ENCODE measurements at regions not wholly inside any gene's neighbourhood (a gene's known extent, or its start where the extent isn't known, plus 50 kb on each side); places are given as distances from the start of the nearest gene placed in this dataset.

DNA sequence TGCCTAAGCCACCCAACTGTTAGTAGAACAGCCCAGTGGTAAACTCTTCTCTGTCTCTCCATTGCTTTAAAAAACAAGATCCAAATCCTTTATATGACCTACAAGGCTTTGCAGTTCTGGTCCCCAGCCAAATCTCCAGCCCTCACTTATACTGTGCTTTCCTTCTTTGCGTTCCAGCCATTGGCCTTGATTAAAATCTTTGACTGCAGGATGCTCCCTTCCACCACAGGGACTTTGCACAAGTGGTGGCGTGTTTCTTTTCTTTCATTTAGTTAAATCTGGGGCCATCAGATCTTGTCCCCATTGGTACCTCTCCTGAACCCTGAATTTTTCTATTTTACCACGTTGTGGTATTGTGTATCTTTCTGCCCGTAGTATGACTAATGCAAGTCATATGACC is 183.7 kb downstream of the VRK1 start:
- no peak for DNase-seq

DNA sequence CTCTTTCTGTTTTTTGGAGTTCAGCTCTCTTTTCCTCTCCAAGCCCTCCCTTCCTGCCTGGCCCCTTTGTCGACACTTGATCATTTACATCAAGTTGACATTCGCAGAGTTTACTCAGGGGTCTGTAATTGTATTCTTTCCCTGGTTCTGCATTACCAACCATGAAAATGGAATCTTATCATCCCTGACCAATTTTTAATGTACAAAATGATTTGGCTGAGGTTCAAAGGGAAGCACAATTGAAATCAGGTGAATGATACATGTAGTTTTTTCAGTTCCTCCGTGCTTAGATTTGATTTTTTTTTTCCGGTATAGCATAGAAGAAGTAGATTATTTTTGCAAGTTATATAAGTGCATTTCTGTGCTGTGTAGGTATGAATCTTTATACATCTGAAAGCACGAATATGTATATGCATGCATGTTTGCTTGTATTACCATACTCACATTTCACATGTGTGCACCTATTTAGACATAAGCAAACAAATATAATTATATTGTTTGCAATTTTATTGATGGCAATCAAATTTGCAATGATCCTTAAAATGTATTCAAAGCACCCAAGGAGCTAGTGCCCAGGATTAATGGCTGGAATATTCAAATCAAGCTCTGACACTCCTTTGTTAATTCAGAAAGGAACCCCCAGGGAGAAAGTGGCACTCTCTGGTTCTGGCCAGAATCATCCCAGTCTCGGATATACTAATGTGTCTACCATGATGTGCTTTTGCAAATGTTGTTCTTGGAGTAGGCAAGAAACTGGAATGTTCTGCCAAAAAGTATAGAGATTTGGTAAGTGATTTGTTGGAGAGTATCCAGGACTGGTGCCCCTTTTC is 189.3 kb downstream of the VRK1 start:
- no peak for DNase-seq

DNA sequence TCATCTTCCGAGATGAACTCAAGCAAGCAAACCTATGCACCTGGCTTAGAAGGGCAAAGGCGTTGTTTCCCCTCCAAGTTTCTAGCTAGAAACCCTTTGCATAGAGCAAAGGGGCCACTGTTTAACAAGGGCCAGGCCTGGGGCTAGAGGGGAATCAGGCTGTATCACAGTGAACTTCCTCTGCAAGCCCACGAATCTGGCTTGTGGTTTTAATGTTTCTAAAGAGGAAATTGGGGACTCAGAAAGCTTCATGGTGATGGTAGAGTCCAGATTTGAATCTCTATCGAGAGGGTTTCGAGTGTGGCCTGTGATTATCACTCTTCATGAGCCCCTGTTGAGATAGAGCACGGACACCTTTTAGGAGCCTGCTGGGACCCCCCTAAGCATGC is 189.9 kb downstream of the VRK1 start:
- peak; percentile 54 for DNase-seq

DNA sequence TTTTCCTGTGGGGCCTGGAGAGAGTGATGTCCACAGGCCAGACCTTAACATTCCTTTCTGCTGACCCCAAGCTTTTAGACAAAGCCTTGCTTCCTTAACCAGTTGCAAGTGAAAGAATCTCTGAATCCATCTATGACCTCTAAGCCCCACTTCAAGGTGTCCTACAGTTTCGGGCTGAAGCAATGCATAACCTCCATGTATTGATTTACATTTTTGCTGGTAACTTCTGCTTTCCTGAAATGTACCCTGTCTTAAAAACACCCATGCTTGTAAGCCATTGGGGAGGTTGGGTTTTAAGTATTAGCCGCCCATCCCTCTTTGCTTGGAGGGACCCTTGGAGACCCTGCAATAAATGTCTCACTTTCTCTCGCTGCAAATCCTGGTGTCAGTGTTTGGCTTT is 190.6 kb downstream of the VRK1 start:
- no peak for DNase-seq

DNA sequence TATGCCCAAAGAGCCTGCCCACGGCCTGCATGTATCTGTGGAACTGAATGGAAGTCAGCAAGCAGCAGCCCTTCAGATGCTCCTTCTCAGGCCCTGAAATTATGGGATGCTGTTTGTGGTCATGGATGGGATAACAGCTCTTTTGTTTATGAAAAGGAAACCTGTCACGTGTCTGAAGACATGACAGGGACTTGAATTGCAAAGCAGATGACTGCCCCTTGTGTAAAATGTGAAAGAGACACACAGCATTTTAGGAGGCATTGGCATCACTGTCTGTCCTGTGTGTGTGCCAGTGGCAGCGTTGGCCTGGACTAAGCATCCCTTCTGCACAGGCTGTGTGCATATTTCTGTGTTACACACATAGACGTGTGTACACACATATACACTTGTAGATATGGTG is 192.1 kb downstream of the VRK1 start:
- DNase-seq, result no peak

DNA sequence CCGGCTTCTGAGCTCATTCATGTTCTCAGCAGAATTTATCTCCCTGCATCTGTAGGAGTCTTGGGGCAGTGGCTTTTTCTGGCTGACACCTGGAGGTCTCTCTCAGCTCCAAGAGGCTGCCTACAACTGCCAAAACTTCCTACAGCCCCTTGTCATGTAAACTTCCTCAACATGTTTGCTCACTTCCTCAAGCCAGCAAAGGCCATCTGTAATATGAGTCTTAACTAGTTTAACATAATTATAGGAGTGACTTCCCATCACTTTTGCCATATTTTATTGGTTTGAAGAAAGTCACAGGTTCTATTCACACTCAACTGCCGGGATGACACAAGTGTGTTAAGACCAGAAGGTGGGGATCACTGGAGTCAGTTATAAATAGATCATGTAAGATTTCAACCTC is 194.0 kb downstream of the VRK1 start:
- DNase-seq, result no peak

DNA sequence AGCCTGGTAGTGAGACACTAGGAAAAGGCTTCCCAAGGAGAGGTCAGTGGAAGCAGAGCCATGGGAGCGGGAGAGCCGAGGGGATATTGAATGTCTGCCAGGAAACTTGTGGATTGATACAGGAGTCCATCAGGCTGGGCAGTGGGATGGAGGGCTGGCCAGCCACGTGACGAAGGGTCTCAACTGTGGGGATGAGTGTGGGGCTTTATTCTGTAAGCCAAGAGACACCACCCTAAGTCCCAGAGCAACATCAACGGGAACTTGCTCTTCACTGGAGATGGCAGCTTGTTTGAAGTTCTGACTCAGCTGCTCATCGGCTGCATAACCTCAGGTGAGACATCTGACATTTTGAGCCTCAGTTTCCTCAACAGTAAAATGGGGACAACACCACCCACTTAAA is 197.8 kb downstream of the VRK1 start:
- DNase-seq, result no peak

DNA sequence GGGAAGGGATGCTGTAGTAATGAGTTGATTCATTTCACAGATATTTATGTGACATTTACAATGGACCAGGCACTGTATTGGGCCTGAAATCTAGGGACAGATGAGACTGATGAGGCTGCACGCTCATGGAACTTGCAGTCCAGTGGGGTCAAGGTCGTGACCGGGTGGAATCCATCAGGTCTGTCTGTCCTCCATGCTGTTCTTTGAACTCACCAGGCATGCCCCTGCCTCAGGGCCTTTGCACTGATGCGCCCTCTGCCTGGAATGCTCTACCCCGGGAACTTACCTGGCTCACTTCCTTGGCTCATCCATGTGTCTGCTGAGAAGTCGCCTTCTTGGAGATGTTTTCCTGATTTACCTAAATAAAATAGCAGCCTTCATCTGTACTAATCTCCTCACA is 200.1 kb downstream of the VRK1 start:
- DNase-seq, result no peak

DNA sequence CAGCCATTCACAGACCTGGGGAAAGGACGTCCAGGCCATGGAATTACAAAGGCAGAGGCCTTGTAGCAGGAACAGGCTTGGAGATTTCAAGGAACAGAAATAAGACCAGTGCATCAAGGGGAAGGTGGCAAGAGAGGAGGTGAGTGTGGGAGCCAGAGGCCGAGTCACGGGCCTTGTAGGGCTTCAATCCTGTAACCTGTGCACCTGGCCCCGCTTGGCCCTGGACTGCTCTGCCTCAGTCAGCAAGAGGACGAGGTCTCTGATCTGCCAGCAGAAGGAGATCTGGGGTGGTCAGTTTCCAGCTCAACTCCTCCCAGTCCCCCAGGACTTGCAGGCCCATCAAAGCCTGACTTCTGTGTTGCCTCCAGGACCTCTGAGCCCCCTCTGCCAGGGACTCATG is 200.8 kb downstream of the VRK1 start:
- DNase-seq, result no peak

- DNase-seq, result no peak
Measured at GRCh38 chr14:96999654-97000155, 202.5 kb downstream of the VRK1 start.

DNA sequence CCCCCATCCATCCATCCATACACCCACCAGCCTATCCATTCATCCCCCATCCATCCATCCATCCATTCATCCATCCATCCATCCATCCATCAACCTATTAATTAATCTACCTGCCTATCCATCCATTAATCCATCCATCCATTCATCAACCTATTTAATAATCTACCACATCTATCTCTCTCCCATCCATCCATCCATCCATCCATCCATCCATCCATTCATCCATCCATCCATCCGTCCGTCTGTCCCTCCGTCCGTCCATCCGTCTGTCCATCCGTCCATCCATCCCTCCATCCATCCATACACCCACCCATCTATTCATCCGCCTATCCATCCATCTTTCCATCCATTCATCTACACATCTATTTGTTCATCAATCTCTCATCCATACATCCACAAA is 205.3 kb downstream of the VRK1 start:
- DNase-seq, result no peak

DNA sequence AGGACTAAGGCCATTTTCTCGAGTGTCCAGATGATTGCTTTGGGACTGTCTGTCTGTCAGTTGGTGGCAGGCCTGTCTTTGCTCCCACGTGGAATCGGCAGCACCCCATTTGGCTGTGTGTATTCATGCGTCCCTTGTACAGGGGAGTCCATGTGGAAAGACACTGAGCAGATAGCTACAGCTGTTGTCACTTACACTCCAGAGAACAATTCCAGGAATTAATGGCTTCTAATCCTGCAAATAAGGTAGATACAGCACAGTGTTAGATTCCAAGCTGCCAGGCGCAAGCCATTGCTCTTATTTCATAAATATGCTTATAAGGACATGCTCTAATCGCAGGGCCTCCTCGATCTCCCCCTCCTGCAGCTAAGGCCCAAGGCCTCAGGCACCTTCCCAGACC is 208.8 kb downstream of the VRK1 start:
- no peak for DNase-seq

DNA sequence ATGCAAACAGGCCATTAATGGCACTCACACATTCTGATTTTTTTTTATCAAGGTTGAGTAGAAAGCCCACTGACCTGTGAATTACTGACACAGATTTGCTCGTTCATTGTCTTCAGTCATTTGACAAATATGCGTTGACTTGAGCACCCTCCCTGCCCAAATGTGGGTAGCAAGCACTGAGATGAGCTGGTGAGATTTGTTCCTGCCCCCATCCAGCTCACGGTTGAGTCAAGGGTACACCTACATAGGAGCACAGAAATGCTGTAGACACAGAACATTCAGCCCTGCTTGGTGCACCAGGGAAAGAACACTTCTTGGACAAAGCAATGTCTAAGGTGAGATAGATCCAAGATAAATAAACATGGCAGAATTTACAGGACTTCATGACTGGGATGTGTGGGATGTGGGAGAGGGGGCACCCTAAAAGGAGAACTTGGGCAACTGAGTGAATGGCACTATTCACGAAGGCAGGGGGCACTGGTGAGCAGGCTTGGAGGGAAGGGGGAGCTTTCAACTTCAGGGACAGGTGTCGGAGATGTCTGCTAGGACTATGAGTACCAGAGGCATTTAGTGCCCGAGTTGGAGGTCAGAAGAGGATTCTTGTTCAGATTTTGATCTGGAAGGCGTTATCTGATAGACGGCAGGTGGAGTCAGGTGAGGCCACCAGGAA is 213.4 kb downstream of the VRK1 start:
- DNase-seq, result no peak

DNA sequence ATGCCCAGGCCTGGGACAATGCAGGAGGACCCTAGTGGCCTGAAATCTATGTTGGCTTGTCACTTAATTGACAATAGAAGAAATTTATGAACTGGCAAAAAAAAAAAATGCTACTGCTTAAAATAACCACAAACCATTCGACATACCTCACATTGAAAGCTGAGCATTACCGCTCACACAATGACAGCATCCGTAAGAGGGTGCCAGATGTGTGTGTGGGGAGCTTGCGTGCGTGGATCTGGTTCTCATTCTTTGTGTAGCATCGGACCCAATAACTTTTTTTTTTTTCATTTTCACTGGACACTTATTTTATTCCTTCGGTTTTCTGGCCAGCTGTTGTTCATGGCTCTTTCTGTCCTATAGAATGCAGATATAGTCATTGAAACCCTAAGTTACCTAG is 216.7 kb downstream of the VRK1 start:
- no peak for DNase-seq

DNA sequence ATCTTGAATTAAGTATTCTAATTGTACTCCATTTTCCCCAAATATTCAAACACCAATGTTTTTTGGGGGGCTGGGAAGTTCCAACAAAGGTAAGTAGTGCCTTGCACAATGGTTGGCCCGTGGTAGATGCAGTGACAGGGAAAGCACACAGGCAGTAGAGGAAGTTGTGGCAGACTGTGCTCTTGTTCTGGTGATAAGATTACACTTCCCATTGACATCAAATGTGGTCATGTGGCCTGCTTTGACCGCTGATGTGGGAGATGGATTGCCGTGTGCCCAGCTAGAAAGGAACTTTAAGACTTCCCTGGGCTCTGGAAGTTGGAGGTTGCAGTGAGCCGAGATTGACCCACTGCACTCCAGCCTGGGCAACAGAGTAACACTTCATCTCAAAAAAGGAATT is 223.8 kb downstream of the VRK1 start:
- peak; percentile 67 for DNase-seq

DNA sequence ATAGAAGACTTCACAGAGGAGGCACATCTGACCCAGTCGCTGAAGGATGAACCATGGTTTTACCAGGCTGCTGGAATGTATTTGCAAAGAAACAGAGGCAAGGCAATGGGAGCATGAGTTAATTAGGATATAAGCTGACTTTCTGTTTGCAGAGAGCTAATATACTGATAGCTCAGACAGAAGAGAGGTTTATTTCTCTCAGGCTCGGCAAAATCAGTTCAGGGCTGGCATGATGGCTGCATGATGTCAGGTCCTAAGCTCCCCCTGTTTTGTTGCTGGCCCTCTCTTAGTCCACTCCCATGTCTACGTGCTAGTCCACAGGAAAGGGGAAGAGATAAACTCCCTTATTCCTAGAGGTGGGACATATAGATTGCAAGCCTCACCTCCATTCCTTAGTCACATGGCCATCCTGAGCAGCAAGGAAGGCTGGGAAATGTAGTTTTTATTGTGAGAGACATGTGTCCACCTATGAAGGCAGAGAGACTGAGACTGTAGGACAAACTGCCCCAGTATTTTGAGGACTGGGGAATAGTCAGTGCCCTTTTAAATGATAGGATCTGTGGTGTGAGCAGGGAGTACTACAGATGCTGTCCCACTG is 224.5 kb downstream of the VRK1 start:
- peak; percentile 9 for DNase-seq

DNA sequence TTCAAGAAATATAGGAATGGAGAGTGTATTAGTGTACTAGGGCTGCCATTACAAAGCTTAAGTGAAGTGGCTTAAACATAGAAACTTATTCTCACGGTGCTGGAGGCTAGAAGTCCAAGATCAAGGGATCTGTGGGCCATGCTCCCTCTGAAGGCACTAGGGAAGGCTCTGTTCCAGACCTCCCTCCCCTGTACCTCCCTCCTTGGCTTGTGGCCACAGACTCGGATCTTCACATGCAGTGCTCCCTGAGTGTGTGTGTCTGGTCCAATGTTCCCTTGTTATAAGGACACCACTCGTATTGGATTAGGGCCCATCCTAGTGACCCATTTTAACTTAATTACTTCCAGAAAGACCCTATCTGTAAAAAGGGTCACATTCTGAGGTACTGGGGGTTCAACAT is 225.6 kb downstream of the VRK1 start:
- no peak for DNase-seq

- DNase-seq, result no peak
Measured at GRCh38 chr14:97023871-97024270, 226.7 kb downstream of the VRK1 start.

GRCh38 chr14:97024300-97024699 is 227.1 kb downstream of the VRK1 start:
- DNase-seq, result no peak

- no peak for DNase-seq
Measured at GRCh38 chr14:97025722-97026121, 228.5 kb downstream of the VRK1 start.

DNA sequence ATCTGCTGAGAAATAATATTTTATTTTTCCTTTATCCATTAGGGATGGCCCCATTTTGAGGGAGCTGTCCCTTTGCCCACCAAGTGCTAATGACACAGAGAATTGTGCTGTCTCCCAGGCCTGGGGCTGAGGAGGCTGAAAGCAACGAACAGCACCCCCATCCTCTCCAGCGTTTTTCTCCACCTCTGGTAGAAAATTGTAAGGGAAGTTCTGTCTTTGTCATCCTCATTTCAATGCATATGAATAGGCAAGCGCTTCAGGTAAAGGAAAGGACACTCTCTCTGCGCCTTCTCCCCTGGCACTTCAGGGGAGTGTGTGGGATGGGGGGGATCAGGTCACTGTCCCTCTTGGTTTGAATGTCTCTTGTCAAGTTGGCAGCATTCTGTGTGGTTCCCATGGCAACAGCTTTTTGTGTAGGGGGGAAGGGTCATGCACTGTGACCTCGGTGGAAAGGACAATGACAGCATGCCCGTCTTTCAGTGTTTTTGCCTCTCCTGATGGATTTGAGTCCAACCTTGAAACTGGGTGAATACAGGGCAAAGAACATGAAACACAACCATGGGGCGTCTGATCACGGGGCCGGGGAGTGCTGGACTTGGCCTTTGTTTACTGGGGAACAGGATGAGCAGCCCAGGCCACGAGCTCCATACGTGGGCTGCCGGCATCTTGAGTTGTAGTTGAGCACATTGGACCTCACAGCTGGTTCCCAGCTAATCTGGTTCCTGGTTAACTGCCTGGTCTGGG is 230.2 kb downstream of the VRK1 start:
- no peak for DNase-seq

DNA sequence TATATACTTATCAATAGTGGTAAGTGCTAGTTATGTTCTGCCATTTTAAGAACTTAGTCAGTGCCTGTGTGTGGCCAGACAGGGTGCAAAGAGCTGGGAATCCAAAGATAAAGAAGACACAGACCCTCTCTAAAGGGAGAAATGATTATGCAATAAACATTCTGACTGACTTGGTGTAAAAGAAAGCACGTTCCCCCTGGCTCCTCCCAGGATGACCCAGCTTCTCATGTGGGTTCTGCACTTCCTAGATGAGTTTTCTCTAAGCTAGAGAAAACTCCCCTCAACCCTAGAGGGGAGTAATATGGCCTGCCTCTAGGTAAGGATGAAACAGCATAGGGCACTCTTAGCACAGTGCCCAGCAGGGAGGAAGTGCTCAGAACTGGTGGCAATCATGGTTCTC is 231.2 kb downstream of the VRK1 start:
- no peak for DNase-seq

- DNase-seq, result no peak
Measured at GRCh38 chr14:97029800-97030199, 232.6 kb downstream of the VRK1 start.
